GM19395 (cell line): ENCODE measurements at regions not wholly inside any gene's neighbourhood (a gene's known extent, or its start where the extent isn't known, plus 50 kb on each side); places are given as distances from the start of the nearest gene placed in this dataset.
"Not testable (repeated sequence)": the region's sequence is repeated elsewhere in the genome, so short reads cannot be mapped to it uniquely, and the experiment has no call there.

ENCODE experiments used
- ATAC-seq: cut with Tn5 transposase; IDR thresholded peaks from one replicate; pipeline ENCODE4 v1.9.1; 2021; ENCODE audit warnings: mild to moderate bottlenecking, moderate library complexity; ENCODE audit not compliant: unreplicated experiment

DNA sequence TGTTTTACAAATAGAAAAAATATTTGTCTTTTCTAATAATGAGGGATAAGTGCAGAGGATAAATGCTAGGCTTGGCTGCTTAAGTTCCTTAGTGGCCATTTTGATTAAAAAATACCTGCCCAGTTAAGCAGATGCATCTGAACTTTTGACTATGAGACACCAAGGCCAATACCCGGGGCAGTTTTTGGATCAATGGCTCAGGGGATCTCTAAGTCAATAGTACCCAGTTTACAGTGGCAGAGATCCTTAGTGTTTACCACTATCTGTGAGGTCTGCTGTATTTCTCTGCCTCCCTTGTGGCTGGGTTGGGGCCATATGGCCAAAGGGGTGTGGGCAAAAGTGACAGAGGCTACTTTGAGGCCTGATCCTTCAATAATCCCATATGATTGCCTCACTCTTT is 184.5 kb upstream of the MAST4 start:
- ATAC-seq = no peak

DNA sequence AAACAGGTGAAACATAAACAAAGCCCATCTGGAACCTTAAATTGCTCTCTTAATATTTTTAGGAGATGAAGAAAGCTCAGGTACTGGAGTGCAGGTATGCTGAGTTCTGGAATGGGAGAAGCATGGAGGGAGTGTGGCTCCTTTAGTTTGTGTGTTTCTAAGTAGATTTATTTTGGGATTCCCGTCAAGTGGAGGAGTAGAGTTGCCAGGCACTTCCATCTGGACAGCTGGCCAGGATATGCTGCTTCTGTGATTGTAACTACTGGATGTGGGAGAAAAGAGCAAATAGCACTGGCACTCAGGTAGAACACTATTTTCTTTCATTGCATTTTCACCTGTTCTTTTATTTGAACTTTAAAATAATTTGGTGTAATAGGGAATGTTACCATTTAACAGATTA is 182.3 kb upstream of the MAST4 start:
- ATAC-seq = no peak

DNA sequence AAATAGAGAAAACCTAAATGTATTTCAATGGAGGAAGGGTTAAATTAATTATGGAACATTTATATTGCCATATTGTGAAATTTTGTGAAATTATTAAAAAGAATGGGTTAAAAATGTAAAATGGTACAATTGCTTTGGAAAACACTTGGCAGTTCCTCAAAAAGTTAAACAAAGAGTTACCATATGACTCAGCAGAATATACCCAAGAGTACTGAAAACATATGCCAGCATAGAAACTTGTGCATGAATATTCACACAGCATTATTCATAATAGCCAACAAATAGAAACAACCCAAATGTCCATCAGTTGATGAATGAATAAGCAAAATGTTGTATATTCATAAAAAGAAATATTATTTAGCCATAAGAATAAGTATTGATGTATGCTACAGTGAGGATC is 181.0 kb upstream of the MAST4 start:
- no peak for ATAC-seq

DNA sequence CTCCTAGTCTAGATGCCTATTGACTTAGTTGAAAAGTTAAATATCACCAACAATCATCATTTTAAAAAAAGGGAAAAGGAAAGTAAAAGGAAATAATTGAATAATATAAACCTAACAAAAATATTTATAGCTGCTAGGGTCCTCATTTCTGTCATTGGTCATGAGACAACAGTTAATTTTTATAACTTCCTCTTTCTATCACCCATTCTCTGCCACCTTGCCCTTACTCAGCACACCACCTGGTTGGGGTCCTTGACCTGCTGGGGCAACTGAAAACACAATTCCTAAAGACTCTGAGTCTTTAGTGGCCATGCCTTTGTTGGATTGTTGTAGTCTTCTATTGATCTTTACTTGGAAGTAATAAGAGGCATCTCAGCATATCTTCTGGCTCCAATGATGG is 179.5 kb upstream of the MAST4 start:
- no peak for ATAC-seq

DNA sequence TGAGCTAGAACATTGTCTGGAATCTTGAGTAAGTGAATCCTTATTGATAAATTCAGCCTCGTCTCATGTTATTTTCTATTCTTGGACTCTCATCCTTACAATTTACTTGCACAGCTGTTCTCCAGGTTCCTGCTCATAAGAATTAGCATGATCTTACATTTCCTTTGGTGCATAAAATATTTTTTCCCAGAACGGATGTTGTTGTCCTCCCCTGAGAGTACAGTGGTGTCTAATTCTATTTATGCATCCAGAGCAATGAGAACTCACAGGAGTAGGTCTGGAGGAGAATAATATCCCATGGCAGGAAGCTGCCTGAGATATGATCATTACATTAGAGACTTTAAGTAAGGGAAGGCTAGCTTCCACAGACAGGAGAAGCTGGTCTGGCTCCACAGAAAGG is 178.4 kb upstream of the MAST4 start:
- no peak for ATAC-seq

DNA sequence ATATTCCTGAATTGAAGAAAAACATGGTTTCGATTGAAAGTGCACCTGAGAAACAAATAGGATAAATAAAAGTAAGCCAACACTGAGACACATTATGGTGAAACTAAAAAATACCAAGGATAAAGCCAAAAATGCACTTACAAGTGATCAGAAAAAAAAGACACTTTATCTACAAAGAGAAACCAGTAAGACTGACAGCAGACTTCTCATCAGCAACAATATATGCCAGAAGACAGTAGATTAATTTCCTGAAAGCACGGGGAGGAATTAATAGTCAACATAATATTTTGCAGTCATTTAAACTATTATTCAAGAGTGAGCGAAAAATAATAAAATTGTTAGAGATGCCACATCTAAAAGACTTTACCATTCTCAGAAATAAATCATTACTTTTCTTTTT is 172.7 kb upstream of the MAST4 start:
- no peak for ATAC-seq

DNA sequence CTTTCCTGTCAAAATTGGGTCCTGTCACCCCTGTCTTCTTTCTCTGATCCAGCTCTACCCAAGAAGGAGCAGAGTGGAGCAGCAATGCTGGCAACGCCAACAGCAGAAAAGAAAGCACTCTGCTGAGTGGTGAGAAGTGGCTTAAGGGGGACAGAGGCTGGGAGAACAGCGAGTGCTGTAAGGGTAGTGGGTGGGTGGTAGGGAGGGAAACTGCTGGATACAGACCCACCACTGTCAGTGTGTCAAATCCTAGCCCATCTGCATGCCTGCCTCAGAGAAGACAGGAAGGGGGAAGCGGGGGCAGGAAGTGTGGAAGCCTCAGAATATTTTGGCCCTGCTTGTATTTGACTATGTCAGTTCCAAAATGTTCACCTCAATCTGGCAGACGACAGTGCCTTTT is 170.4 kb upstream of the MAST4 start:
- ATAC-seq = no peak

DNA sequence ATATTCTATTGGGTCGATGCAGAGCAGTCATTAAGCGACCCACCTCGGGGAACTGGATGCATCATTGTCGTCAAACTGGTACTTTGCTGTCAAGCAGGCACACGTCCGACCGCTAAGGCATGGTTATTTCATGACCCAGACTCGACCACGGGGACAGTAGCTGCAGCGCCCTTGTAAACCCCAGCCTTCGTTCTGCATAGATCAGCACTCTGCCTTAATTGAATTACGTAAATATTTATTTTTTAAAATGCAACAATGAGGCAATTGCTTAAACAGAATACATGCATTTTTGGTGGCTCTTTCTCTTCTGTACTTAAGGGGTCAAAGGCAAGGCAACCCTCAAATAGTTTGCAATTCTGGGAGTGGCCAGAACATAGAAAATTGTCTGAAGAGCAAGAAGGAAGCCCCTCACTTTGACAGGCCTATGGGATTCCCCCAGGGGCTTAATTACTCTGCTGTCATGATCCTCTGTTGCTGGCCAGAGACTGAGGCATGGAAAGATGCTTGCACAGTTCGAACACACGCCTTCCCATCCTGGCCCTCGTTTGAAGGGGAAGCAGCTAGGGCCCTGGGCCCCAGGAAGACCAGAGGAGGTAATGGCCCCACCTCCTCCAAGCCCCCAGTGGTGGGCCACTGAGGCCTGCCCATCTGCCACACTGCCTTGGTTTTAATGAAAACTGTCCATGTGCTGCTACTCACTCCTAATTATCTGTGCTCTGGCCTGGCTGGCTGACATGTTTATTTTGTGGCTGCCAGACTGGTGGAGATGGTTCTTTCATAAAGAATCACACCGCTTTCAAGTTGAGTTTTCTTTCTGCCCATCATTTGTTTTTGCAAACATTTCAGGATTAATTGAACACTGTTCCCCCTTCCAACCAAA is 169.7 kb upstream of the MAST4 start:
- ATAC-seq = no peak

DNA sequence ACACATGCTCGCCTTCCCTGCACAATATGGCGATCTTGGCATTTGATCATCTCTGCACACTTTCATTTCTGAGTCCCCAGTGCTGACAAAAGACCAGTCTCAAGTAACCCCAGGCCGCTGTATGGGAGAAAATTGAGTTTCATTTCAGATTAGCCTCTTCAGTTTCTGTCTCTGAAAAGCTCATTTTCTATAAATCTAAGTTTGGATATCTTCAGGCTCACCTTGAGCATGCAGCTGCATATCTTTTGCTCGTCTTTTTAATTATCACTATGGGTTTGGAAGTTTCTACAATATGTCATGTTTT is 169.1 kb upstream of the MAST4 start:
- no peak for ATAC-seq

DNA sequence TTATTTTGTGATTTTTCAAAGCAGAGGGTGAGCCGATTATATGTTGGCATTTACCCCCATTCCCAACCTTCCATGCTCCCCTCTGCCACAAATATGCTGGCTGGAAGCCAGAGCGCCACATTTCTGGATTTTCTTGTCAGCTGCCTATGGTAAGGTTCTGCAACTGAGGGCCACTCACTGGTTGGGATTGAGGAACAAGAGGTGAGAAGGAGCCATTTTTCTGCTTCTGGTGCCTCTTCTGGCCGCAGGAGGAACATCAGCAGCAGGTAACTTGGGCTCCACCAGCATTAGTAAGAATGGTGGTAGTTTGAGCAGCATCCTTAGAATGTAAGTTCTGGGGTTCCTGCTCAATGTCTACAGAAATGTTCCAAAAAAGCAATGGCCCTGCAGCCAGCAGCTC is 159.5 kb upstream of the MAST4 start:
- ATAC-seq = no peak

DNA sequence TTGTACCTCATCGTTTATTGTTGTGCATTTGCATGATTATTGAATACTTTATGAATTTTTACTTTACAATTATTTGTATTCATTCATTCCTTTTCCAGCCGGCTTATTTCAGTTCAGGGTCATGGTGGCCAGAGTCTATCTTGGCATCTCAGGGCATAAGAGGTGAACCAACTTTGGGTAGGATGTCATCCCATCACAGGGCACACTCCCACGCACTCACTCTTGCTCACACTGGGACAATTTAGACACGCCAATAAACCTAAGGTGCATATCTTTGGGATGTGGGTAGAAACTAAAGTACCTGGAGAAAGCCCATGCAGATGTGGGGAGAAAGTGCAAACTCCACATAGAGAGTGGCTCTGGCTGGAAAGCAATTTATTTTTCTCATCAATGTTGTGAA is 158.1 kb upstream of the MAST4 start:
- no peak for ATAC-seq

DNA sequence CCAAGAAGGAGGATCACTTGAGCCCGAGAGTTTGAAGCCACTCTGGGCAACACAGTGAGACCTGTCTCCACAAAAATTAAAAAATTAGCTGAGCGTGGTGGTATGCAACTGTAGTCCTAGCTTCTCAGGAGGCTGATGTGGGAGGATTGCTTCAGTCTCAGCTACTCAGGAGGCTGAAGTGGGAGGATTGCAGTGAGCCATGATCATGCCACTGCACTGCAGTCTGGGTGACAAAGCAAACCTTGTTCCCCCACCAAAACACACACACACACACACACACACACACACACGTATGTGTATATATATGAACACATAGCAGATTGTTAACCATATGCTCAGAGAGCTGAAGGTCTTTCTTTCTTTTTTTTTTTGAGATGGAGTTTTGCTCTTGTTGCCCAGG is 157.5 kb upstream of the MAST4 start:
- no peak for ATAC-seq

DNA sequence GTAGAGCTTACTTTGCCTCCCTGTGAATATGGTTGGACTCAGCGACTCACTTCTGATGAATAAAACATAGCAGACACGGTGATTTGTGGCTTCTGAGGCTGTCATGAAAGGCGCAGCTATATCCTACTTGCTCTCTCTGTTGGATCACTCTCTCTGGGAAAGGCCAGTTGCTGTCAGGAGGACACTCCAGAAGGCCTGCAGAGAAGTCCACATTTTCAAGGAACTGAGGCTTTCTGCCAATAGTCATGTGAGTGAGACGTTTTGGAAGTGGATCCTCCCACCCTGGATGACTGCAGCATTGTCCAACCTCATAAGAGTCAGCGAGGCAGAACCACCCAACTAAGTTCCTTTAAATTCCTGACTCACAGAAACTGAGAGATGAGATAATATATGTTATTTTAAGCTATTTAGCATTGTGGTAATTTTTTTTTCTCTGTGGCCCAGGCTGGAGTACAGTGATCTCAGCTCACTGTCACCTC is 156.0 kb upstream of the MAST4 start:
- ATAC-seq = no peak

DNA sequence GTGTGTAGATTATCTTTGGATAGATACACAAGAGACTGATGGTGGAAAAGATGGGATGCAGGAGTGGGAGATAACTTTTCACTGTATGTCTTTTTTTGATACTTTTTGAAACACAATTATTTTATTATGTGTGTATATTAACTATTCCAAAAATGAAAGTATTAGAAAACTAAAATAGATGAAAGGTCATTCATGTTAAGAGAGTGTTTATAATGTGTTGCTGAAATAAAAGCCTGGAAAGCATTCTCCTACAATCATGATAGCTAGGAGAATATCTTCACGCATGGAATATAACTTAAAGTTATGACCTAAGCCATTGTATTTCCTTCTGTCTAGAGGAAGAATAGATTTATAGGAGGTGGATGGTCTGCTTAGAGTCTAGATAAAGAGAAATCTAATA is 154.8 kb upstream of the MAST4 start:
- no peak for ATAC-seq

DNA sequence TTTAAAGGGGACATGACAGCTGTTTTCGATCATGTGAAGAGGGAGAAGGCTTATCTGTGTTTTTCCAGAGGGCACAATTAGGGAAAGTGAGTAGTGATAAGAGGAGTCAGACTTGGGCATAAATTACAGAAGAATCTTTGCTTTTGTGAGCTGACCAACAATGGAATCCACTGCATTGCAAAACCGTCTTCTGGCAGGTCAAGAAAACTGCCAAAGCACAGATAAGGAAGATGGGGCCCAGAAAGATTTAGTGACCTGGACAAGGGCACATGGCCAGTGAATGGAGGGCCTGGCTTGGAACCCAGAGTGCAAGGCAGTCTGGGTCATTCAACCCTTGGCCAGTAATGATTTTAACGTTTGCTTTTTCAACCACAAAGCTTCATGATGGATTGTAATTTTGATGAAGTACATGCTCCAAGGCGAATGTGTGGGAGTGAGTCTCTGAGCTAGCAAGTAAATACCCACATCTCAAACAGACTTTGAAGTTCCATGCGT is 153.2 kb upstream of the MAST4 start:
- ATAC-seq = no peak

DNA sequence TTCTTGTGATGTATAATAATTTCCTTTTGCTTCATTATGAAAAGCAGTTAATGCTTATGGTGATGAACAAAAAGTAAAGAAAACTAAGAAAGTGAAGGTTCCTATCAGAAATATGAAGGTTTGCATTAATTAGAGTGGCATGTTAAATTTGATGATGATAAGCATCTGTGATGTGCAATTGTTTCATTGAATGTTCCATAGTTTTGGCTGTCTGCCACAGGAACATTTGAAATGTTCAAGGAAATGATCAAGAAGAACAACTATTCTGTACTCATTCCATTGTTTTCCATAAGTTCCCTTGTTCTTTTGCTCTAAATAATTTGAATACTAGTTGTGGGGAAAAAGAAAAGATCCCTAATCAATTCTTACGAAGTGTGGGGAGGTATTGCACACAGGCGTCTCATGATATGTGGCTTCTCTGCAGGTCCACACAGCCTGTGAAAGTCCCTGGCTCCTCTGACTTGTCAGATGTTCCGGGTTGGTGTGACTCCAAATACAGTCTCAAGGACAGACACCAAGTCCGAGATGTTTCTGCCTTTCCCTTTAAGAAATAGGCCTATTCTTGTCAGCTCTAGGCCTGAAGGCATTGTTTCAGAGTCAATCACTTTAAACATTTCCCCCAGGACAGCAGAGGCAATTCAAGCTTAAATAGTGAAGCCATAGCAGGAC is 152.6 kb upstream of the MAST4 start:
- ATAC-seq = no peak

DNA sequence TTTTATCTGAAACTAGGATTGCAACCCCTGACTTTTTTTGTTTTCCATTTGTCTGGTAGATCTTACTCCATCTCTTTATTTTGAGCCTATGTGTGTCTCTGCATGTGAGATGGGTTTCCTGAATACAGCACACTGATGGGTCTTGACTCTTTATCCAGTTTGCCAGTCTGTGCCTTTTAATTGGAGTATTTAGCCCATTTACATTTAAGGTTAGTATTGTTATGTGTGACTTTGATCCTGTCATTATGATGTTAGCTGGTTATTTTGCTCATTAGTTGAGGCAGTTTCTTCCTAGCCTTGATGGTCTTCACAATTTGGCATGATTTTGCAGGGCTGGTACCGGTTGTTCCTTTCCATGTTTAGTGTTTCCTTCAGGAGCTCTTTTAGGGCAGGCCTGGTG is 148.1 kb upstream of the MAST4 start:
- not testable (repeated sequence) for ATAC-seq

DNA sequence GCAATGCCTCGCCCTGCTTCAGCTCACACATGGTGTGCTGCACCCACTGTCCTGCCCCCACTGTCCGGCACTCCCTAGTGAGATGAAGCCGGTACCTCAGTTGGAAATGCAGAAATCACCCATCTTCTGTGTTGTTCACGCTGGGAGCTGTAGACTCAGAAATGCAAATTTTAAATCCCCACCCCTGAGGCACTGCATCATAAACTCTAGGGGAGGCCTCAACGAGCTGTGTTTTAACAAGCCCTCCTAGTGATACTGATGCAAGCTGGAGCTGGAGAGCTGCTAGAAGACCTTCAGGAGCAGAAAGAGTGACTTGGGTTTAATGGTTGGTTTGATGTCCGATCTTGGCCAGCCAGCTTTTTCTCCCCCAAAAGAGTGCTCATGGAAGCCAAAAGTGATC is 146.0 kb upstream of the MAST4 start:
- no peak for ATAC-seq

DNA sequence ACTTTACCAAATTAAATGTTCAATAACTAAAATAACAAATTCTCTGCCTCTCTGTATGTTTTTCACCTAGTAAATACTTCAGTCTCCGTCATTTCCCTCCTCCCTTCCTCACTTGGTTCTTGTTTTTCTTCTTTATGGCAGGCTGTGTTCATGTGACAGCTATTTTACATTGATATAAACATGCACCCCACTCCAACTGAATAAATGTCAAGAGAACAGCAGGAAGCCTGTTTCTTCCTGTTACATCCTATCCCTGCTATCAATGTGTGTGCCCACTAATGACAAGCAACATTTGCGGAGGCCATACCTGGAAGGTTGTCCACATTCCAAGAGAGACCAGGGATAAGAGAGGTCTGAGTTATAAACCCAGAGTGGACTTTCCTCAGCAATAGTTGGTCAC is 145.2 kb upstream of the MAST4 start:
- ATAC-seq = no peak

DNA sequence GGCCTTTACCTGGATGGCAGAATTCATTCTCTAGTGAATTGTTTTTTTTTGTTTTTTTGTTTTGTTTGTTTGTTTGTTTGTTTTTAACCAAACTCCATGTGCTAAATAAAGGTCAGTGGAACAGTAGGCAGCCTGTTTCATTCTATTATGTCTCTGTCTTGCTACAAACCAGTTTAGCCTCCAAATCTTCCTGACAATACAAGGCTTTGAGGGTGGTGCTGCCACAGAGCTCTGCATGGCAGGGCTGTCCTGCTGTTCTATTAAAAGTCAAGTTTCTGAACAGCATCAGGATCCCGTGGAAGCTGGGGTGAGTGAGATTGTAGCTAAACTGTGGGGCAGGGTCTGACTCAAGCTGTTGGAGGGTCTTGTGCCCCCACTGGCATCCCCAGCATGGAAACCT is 144.1 kb upstream of the MAST4 start:
- ATAC-seq = no peak

DNA sequence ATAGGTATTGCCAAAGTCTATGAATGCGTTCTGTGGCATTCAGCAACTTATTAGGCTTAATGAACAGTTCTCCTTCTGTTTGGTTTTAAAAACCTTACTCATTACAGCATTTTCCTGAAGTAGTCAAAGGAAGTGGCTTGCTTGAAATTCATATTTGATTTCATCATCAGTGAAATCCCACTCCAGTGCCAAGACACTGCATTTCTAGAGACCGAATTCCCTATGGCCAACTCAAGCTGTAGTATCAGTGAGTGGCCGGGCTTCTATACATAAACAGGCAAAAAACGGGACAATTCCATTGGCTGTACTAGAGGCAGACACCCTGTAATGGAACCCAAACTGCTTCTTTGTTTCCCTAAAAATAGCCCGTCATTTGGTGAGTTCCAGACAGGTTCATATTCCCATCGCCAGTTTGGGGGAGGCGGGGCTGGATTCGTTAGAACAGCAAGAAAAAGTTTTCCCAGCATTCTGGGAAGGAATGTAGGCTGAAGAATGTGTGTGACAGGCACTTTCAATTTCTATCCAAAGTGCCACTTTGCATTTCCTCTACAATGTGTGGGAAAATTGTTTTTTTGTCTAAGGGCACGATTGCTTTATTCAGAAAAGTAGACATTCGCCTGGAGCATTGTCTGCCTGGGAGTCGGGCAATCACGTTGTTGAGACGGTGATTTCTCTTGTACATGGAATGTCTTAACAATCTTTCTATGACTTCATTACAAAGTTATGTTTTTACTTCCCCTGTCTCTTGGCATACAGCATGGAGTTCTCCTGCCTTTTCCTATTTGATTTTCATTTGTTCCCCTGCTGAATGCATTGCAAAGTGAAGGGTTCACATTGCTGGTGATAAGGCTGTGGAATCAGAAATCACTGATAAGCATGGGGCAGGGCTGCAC is 141.8 kb upstream of the MAST4 start:
- no peak for ATAC-seq
